ENCODE measurements at regions not wholly inside any gene's neighbourhood (a gene's known extent, or its start where the extent isn't known, plus 50 kb on each side); places are given as distances from the start of the nearest gene placed in this dataset.

GRCh38 chr2:210756855-210757254 is 200.5 kb downstream of the CPS1 start:
- H3K27me3 ChIP-seq (replicated peaks in 1 of 4; ENCODE audit: control insufficient read depth in 3 of 4, extremely low read depth in 1 of 4, insufficient read depth in 3 of 4, low read length in 3 of 4): no peaks in the 10 kb centered on the region
- ChIA-PET POLR2A (ENCODE audit: partially characterized antibody) (no interaction called here), CTCF (ENCODE audit: partially characterized antibody) (interaction anchor here (1.2 kb wide), 1 partner anchor 93 kb away, joined by 3 read pairs; no protein-coding TSS in a partner anchor)
- no peak overlapping the region for H3K23ac ChIP-seq (ENCODE audit: insufficient read length)
- no peak overlapping the region for H4K8ac ChIP-seq (ENCODE audit: extremely low read depth, insufficient read depth, low read length)
- no peak overlapping the region for H3K4me3 ChIP-seq (ENCODE audit: extremely low read depth in 1 of 4, insufficient read depth in 2 of 4, low read depth in 3 of 4, low read length in 4 of 4)
- no peak overlapping the region for H3K4ac ChIP-seq (replicated peaks; ENCODE audit: insufficient read length, low read depth, low read length)
- DNase-seq (ENCODE audit: low read depth in 1 of 2, low spot score in 2 of 2) (no peak), FAIRE-seq (no peak)
- no peaks in the 10 kb centered on the region for H3K36me3 ChIP-seq (ENCODE audit: control insufficient read depth in 2 of 4, insufficient read depth in 4 of 4, low read length in 3 of 4)
- no peak overlapping the region for H4K91ac ChIP-seq (replicated peaks; ENCODE audit: insufficient read length, low read length)
- H2BK20ac ChIP-seq (ENCODE audit: low read length): no peak overlapping the region
- no peak overlapping the region for H2BK12ac ChIP-seq (ENCODE audit: low read depth, low read length)
- H3K27ac ChIP-seq (ENCODE audit: low read depth, low read length): no peak overlapping the region
- H2AK5ac ChIP-seq (ENCODE audit: low read depth, low read length): no peak overlapping the region
- no peak overlapping the region for H2BK15ac ChIP-seq (ENCODE audit: low read length)
- 0 out of 7 replicates have a peak, but pooled peaks cover 0 to 3% (median 0%) of the 10 kb centered on the region in 4 experiments for H3K4me1 ChIP-seq (replicated peaks in 1 of 4; ENCODE audit: control insufficient read depth in 3 of 4, insufficient read depth in 4 of 4, low read length in 3 of 4)
- H4K20me1 ChIP-seq (replicated peaks in 1 of 2; ENCODE audit: control insufficient read depth in 1 of 2, insufficient read depth in 2 of 2, low read length in 2 of 2): no peaks in the 10 kb centered on the region
- H3K18ac ChIP-seq (ENCODE audit: extremely low read depth, low read length): no peak overlapping the region
- no peak overlapping the region for H3K56ac ChIP-seq (replicated peaks; ENCODE audit: insufficient read length, low read depth, low read length)
- H3K79me2 ChIP-seq (ENCODE audit: control insufficient read depth in 1 of 2, insufficient read depth in 2 of 2, low read length in 2 of 2): no peaks in the 10 kb centered on the region
- H3K23me2 ChIP-seq (ENCODE audit: low read depth, low read length): no peaks in the 10 kb centered on the region
- H2BK120ac ChIP-seq (replicated peaks; ENCODE audit: low read depth, low read length): no peak overlapping the region
- H3K4me2 ChIP-seq (ENCODE audit: insufficient read depth in 1 of 2, low read depth in 2 of 2, low read length in 2 of 2): no peak overlapping the region
- H3K9me3 ChIP-seq (ENCODE audit: insufficient read depth in 2 of 2, low read depth in 1 of 2, low read length in 1 of 2): no peaks in the 10 kb centered on the region
- H2BK5ac ChIP-seq (ENCODE audit: low read depth, low read length): no peak overlapping the region
- H4K5ac ChIP-seq (ENCODE audit: insufficient read length, low read depth, low read length): no peak overlapping the region
- no peak overlapping the region for H3K9ac ChIP-seq (replicated peaks in 1 of 4; ENCODE audit: extremely low read depth in 1 of 4, low read depth in 3 of 4, low read length in 3 of 4)
- no peaks in the 10 kb centered on the region for H3K79me1 ChIP-seq (ENCODE audit: low read depth, low read length)
- no peak overlapping the region for H3K14ac ChIP-seq (ENCODE audit: insufficient read length)
- H2AFZ ChIP-seq (ENCODE audit: low read length): no peak overlapping the region
- TF ChIP-seq SIX5 (IDR thresholded peaks at IDR 0.05; ENCODE audit: low read depth, low read length): no peak
- TF ChIP-seq CBX5 (IDR thresholded peaks at IDR 0.05; ENCODE audit: low read depth, low read length): no peak
- TF ChIP-seq, protein P1, sequence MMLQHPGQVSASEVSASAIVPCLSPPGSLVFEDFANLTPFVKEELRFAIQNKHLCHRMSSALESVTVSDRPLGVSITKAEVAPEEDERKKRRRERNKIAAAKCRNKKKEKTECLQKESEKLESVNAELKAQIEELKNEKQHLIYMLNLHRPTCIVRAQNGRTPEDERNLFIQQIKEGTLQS (IDR thresholded peaks at IDR 0.05; ENCODE audit: insufficient read depth, low read depth, low read length): no peak
- no peak for TF ChIP-seq ATF2 (IDR thresholded peaks at IDR 0.05; ENCODE audit: low read length)
